Activated naive CD8-positive, alpha-beta T cell treated with anti-CD3 and anti-CD28 coated beads, Interleukin-2, amount 10 ng/mL, durations not matched to agents 7 days and 5 days (primary cell): ENCODE measurements at regions not wholly inside any gene's neighbourhood (a gene's known extent, or its start where the extent isn't known, plus 50 kb on each side); places are given as distances from the start of the nearest gene placed in this dataset.
"Not testable (repeated sequence)": the region's sequence is repeated elsewhere in the genome, so short reads cannot be mapped to it uniquely, and the experiment has no call there.

Experiments
- ATAC-seq: fragments of 150-1000 bp; cut with Tn5 transposase; one replicate; pipeline ENCODE4 v1.10.0; 2021; ENCODE audit warnings: low read depth, moderate library complexity
- POLR2A ChIA-PET: fragments of 350-600 bp; sonication (Branson Sonifier 250); formaldehyde crosslinking; loops from one replicate; lab custom pipeline; 2021; ENCODE audit warnings: antibody characterized with exemption; lab: Charles Lee
- DNase-seq: peaks from one replicate; pipeline ENCODE4 v3.0.0; 2021
- H3K27ac Mint-ChIP-seq: one replicate; pipeline ENCODE4 v1.8.0; 2022; ENCODE audit warnings: mild to moderate bottlenecking, mixed read lengths
- H3K27me3 Mint-ChIP-seq: one replicate; pipeline ENCODE4 v1.8.0; 2022; ENCODE audit warnings: mild to moderate bottlenecking, moderate library complexity, mixed read lengths
- H3K36me3 Mint-ChIP-seq: one replicate; pipeline ENCODE4 v1.8.0; 2021; ENCODE audit warnings: mild to moderate bottlenecking, mixed read lengths
- H3K4me1 Mint-ChIP-seq: one replicate; pipeline ENCODE4 v1.8.0; 2021; ENCODE audit warnings: mixed read lengths
- H3K4me3 Mint-ChIP-seq: one replicate; pipeline ENCODE4 v1.8.0; 2022; ENCODE audit warnings: mild to moderate bottlenecking, moderate library complexity, mixed read lengths
- H3K9me3 Mint-ChIP-seq: one replicate; pipeline ENCODE4 v1.8.0; 2021; ENCODE audit warnings: mixed read lengths

DNA sequence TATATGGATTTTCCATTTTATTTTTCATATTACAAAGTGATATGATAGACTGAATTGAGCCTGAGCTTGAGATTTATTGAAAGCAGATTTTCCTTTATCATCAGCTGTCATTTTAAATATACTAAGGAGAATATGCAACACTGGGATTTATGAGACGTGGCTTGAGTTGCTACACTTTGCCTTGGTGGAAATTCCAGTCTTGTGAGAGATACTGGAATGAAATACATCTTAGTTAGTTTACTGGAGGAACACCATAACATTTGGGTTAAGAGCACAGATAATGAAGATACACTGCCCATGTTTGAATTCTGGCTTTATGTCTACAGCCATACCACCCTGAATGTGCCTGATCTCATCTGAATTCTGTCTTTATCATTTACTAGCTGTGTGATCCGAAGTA is 86.5 kb upstream of the IFNGR1 start:
- Mint-ChIP-seq H3K27ac (no peak overlapping the region), H3K4me3 (no peak overlapping the region), H3K4me1 (no peaks in the 10 kb centered on the region), H3K9me3 (no peaks in the 10 kb centered on the region), H3K36me3 (no peaks in the 10 kb centered on the region), H3K27me3 (peaks cover 2% of the 10 kb centered on the region)
- ATAC-seq: no peak
- DNase-seq: no peak
- POLR2A ChIA-PET: no interaction called here

DNA sequence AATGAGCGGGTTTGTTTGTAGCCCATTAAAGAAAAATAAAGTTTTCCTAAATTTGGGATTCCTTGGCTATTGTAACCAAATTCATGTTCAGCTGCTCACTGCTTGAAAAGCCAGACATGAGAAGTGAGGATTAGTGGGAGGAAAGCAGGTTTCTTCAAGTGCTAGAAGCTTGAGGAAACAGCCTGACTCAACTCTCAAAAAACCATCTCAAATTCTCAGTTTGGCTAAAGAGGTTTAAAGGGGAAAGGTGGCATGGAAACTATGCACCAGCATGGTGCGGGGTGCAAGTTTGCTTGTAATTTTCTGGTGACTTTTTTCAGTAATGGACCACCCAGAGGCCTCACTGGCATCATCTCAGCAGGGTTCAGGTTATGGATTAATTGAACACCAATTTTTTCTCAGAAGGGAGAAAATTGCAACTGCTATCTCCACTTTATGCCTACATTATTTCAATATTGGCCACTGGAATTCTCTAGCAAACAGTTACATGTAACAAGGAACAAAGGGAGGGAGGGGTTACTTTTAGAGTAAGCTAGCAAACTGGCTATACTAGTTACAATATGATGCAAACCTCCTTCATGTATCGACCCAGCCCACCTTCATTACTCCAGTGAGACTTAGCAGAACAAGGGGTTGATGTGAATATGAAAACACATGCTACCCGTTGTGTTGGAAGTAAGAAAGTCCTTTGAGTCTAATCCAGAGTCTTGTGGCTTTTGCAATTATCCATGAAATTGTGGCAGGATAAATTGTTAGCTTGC is 85.0 kb upstream of the IFNGR1 start:
- H3K36me3 Mint-ChIP-seq: no peaks in the 10 kb centered on the region
- peaks cover 1% of the 10 kb centered on the region for H3K9me3 Mint-ChIP-seq
- POLR2A ChIA-PET: no interaction called here
- H3K27ac Mint-ChIP-seq: no peak overlapping the region
- no peak for ATAC-seq
- DNase-seq: no peak
- peaks cover 4% of the 10 kb centered on the region for H3K27me3 Mint-ChIP-seq
- H3K4me1 Mint-ChIP-seq: no peaks in the 10 kb centered on the region
- H3K4me3 Mint-ChIP-seq: no peak overlapping the region

DNA sequence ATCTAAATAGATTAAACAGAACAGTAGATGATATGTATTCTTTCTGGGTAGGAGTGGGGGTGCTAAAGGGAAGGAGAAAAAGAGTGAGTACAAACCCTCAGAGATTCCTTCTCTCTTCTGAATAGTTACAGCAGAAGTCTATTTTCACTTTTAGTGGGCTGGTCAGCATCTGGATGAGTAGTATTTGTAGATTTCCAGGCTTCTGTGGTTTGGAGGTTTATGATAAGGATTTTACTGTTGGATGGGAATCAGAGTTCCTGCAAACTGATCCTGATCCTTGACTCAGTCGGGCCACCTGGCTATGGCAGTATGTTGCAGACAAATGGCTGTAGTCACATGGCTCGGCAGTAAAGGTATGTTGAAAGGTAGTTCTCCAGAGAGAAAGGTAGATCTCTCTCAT is 84.3 kb upstream of the IFNGR1 start:
- Mint-ChIP-seq H3K4me1 (no peaks in the 10 kb centered on the region), H3K27ac (no peak overlapping the region), H3K36me3 (no peaks in the 10 kb centered on the region), H3K27me3 (peaks cover 8% of the 10 kb centered on the region), H3K9me3 (peaks cover 1% of the 10 kb centered on the region), H3K4me3 (no peak overlapping the region)
- POLR2A ChIA-PET: no interaction called here
- ATAC-seq (no peak), DNase-seq (no peak)

DNA sequence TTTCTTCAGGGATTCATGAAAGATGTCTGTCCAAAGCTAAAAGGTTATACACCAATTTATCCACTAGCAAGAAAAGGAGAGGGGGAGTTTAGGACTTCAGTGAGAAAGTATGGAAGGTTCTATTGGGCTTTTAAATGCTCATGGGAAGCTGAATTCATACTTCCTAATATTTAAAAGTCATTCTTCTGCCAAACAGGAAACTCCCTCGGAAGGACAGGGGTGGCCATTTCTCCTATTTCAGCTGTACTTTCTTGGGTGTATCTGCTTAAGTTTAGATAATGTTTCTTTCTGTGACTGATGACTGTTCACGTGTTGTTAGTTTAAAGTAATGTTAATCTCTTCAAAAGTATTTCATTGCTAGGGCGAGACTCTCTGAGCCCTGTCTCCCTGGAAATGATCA is 80.5 kb upstream of the IFNGR1 start:
- Mint-ChIP-seq H3K36me3 (no peaks in the 10 kb centered on the region), H3K4me1 (no peaks in the 10 kb centered on the region), H3K9me3 (peaks cover 1% of the 10 kb centered on the region), H3K4me3 (no peak overlapping the region), H3K27ac (no peak overlapping the region), H3K27me3 (peaks cover 8% of the 10 kb centered on the region)
- DNase-seq (no peak), ATAC-seq (no peak)
- POLR2A ChIA-PET: no interaction called here

DNA sequence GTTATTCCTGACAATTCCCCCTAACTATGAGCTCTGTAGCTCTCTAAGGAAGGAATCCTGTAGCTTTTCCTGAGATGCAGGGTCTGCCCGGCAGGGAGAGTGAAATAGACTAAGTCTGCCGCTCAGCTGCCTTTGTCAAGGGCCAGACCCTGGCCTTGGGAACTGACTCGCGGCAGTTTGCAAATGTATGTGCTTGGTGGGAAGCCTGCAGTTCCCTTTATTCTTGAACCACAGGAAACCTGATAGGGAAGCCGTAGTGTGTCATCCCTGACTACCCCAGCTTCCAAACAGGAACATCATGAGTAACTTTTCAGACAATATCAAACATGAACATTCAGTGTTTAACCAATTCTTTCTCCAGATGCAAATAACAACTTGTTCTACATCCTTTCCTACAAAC is 78.7 kb upstream of the IFNGR1 start:
- Mint-ChIP-seq H3K27me3 (peaks cover 8% of the 10 kb centered on the region), H3K36me3 (no peaks in the 10 kb centered on the region), H3K9me3 (peaks cover 1% of the 10 kb centered on the region), H3K4me3 (no peak overlapping the region), H3K27ac (no peak overlapping the region), H3K4me1 (no peaks in the 10 kb centered on the region)
- POLR2A ChIA-PET: no interaction called here
- DNase-seq (no peak), ATAC-seq (no peak)

DNA sequence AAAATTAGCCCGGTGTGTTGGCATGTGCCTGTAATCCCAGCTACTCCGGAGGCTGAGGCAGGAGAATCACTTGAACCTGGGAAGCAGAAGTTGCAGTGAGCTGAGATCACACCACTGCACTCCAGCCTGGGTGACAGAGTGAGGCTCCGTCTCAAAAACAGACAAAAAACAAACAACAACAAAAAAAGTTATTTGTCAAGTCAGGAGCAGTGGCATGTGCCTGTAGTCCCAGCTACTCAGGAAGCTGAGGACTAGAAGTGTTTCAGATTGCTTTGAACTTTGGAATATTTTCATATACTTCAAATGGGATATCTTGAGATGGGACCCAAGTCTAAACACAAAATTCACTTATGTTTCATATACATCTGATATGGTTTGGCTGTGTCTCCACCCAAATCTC is 73.1 kb upstream of the IFNGR1 start:
- not testable (repeated sequence) for H3K36me3 Mint-ChIP-seq, H3K27me3 Mint-ChIP-seq, H3K27ac Mint-ChIP-seq, ATAC-seq, H3K4me3 Mint-ChIP-seq, H3K9me3 Mint-ChIP-seq, DNase-seq
- peaks cover 14% of the 10 kb centered on the region for H3K4me1 Mint-ChIP-seq
- POLR2A ChIA-PET: interaction anchor here (0.5 kb wide), 1 partner anchor 199 kb away, joined by 3 read pairs; no protein-coding TSS in a partner anchor

DNA sequence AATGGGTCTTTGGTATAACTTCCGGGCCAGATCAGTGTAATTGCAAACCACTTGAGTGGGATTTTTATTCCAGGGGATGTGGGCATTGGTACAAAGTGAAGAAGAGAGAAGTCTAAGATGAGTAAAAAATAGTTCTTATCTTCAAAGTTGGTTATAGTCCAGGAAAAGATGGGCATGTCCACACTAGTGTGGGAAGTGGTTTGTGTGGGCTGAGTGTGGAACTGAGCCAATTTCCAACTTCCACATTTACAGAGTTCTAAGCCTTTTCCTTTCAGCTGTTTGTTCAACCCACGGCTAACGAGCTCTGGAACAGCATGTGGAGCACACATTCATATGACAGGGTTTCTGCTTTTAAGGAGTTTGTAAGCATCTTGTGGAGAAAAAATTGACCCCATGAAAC is 72.3 kb upstream of the IFNGR1 start:
- Mint-ChIP-seq H3K4me3 (peak overlapping the region; percentile 6), H3K36me3 (peaks cover 2% of the 10 kb centered on the region), H3K4me1 (peaks cover 14% of the 10 kb centered on the region), H3K27me3 (peaks cover 12% of the 10 kb centered on the region), H3K27ac (no peak overlapping the region), H3K9me3 (peaks cover 5% of the 10 kb centered on the region)
- DNase-seq (no peak), ATAC-seq (no peak)
- POLR2A ChIA-PET: no interaction called here

DNA sequence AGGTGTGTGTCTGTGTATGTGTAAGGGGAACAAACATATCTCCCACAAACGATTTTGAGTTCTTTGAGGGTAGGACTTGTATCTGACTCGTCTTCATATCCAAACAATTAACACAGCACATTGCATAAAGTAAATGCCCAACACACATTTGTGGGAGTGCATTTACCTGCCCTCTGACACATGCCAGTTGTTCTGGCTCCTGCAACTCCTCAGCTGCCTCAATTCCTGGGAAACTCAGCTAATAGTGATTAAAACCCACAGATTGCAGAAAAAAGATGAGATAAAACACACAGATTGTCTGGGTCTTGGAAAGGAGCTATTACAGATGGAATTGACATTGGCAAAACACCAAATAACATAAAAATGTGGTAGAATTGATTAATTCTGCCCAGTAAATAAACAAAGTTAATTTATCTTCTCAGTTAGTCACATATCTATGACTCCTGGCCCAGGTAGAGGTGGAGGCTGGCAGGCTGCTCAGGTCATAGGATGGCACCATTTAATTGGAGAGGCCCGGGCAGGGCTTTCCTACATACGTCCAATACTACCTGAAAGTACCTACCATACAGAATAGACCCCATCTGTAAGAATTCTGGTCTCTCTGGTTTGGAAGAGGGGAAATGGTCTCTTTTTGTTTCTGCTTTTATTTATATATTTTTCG is 71.5 kb upstream of the IFNGR1 start:
- H3K27ac Mint-ChIP-seq: no peak overlapping the region
- DNase-seq: no peak

DNA sequence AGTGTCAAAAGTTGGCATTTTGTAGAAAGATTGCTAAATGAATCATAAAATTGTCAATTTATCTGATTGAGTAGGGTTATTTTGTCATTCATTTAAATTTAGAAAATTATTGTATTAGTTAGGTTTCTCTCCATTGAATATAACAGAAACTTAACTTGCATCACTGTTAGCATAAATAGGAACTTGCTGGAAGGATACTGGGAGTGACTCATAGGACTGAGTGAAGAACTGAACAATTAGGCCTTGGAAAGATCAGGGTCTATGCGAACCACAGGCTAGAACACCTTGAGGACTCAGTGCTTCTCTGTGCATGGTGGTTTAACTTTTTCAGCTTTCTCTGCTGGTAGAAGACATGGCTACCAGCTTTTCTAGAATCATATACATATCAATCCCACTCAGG is 67.7 kb upstream of the IFNGR1 start:
- peaks cover 16% of the 10 kb centered on the region for H3K4me1 Mint-ChIP-seq
- no peak for ATAC-seq
- H3K4me3 Mint-ChIP-seq: no peak overlapping the region
- H3K9me3 Mint-ChIP-seq: peaks cover 5% of the 10 kb centered on the region
- H3K27ac Mint-ChIP-seq: no peak overlapping the region
- H3K36me3 Mint-ChIP-seq: peaks cover 2% of the 10 kb centered on the region
- POLR2A ChIA-PET: no interaction called here
- DNase-seq: no peak
- H3K27me3 Mint-ChIP-seq: peaks cover 17% of the 10 kb centered on the region

More for the DNA sequence above, 71.5 kb upstream of the IFNGR1 start:
- POLR2A ChIA-PET: no interaction called here
- no peak for ATAC-seq
- peaks cover 5% of the 10 kb centered on the region for H3K9me3 Mint-ChIP-seq
- peaks cover 12% of the 10 kb centered on the region for H3K27me3 Mint-ChIP-seq
- peak overlapping the region; percentile 6 for H3K4me3 Mint-ChIP-seq
- H3K4me1 Mint-ChIP-seq: peaks cover 14% of the 10 kb centered on the region
- H3K36me3 Mint-ChIP-seq: peaks cover 2% of the 10 kb centered on the region

DNA sequence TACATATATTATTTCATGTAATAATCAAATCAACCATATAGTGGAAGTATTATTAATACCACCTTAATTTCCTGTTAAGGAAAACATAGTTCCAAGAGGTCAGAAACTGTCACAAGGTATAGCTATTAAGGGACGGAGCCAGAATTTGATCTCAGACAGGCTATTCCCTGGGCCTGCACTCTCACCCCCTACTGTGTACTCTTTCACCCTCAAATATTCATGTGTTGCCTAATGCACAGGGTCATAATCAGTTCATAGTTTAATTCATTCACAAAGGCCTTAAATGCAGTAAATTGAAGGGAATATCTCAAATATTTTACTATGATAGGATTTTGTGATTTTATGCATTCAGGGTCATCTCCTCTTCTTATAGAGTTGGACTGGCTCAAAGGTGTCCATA is 67.2 kb upstream of the IFNGR1 start:
- no peak for ATAC-seq
- peaks cover 5% of the 10 kb centered on the region for H3K9me3 Mint-ChIP-seq
- POLR2A ChIA-PET: no interaction called here

DNA sequence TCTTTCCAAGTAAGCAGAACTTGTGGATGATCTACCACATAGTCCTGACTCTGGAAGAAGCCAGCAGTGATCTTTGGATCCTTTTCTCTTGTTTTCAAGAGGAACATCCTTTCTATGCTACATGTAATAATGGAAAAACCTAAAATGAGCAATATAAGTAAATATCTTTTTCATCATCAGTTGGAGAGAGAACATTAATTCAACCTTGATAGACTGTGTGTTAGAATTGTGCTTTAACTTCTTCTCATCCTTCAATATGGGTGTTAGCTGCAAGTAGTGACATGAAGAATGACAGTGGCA is 65.6 kb upstream of the IFNGR1 start:
- no peak overlapping the region for H3K27ac Mint-ChIP-seq
- no peaks in the 10 kb centered on the region for H3K36me3 Mint-ChIP-seq
- peaks cover 19% of the 10 kb centered on the region for H3K27me3 Mint-ChIP-seq
- DNase-seq: no peak
- POLR2A ChIA-PET: no interaction called here
- peaks cover 5% of the 10 kb centered on the region for H3K9me3 Mint-ChIP-seq
- H3K4me3 Mint-ChIP-seq: no peak overlapping the region
- ATAC-seq: no peak
- H3K4me1 Mint-ChIP-seq: peaks cover 3% of the 10 kb centered on the region

More for the DNA sequence above, 67.2 kb upstream of the IFNGR1 start:
- no peak for DNase-seq
- Mint-ChIP-seq H3K27me3 (peaks cover 17% of the 10 kb centered on the region), H3K27ac (no peak overlapping the region), H3K4me1 (peaks cover 14% of the 10 kb centered on the region), H3K4me3 (no peak overlapping the region), H3K36me3 (peaks cover 2% of the 10 kb centered on the region)

DNA sequence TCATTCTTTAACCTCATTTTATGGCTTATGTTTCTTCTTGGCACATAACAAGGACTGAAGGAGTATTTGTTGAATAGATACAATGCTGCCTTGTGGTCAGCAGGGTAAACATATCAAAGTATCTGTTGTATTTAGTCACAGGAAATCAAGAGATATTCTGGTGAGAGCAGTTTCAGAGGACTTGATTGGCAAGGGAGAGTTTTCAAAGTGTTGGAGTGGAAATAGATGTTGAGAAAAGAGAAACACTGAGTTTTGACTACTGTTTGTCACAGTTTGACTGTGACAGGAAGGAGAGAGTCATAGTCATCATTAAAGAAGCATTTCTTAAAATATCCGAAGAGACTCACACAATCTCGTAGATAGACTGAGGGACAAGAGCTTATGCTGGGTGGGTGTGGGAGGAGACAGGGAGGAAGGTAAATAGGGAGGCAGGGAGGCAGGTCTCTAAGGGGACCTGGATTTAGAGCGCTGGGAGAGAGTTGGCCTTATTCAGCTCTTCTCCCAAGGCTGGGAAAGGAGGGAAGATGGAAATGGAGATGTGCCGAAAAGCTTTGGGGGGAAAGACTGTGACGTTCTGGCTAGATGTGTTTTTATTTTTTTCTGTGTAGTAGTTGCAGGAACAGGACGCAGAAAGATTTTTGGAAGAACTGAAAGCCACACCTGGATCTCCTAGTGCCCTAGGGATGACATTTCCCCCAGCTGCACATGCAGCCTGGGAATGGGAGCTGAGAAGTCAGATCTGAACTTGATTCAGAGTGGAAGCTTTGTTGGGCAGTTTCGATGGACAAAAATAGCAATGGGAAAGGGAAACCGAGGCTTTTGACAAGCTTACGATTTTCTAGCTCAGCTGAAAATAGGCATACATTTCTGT is 65.0 kb upstream of the IFNGR1 start:
- Mint-ChIP-seq H3K36me3 (no peaks in the 10 kb centered on the region), H3K4me3 (no peak overlapping the region), H3K9me3 (peaks cover 5% of the 10 kb centered on the region), H3K4me1 (peaks cover 3% of the 10 kb centered on the region), H3K27ac (no peak overlapping the region), H3K27me3 (peaks cover 19% of the 10 kb centered on the region)
- ATAC-seq: no peak
- POLR2A ChIA-PET: no interaction called here
- DNase-seq: no peak

DNA sequence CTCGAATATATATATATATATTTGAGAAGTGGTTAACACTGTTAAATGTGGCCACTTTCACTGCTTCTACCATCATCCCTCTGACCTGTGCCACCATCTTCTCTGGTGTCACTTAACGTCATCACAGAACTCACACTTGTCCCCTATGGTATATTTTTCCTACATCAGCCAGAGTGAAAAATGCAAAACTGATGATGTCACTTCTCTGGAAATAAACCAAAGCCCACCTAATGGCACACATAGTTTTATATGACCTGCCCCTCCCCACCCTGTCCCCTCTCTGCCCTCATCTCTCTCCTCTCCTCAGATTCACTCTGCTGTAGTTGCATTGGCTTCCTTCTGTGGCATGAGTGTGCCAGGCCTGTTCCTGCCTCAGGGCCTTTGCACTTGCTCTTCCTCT is 63.9 kb upstream of the IFNGR1 start:
- POLR2A ChIA-PET: no interaction called here
- Mint-ChIP-seq H3K27me3 (peaks cover 16% of the 10 kb centered on the region), H3K4me3 (no peak overlapping the region), H3K27ac (no peak overlapping the region), H3K4me1 (peaks cover 3% of the 10 kb centered on the region), H3K9me3 (peaks cover 5% of the 10 kb centered on the region), H3K36me3 (no peaks in the 10 kb centered on the region)
- DNase-seq (no peak), ATAC-seq (no peak)
